ENCODE measurements at regions not wholly inside any gene's neighbourhood (a gene's known extent, or its start where the extent isn't known, plus 50 kb on each side); places are given as distances from the start of the nearest gene placed in this dataset.

DNA sequence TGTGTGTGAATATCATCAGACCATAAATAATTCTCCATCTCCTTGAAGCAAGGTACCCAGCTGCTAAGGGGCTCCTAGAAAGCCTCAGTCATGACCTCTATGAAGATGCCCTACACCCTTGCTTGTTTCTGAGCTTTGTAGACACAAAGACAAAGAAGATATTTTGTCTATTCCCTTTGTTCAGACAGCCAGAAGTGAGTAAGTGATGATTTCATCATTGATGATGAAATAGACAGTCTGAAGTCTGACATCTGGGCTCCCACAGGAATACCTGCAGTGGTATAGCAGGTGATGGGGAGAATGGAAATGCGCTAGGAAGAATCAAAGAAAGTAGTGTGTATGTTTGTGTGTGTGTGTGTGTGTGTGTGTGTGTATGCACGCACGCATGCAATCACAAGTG, 82.2 kb upstream of the DPT start:
- intact Hi-C loops (cut with DNase I), result no loop called here
- no peaks in the 10 kb centered on the region for H3K9me3 ChIP-seq
- TF ChIP-seq, protein P1, sequence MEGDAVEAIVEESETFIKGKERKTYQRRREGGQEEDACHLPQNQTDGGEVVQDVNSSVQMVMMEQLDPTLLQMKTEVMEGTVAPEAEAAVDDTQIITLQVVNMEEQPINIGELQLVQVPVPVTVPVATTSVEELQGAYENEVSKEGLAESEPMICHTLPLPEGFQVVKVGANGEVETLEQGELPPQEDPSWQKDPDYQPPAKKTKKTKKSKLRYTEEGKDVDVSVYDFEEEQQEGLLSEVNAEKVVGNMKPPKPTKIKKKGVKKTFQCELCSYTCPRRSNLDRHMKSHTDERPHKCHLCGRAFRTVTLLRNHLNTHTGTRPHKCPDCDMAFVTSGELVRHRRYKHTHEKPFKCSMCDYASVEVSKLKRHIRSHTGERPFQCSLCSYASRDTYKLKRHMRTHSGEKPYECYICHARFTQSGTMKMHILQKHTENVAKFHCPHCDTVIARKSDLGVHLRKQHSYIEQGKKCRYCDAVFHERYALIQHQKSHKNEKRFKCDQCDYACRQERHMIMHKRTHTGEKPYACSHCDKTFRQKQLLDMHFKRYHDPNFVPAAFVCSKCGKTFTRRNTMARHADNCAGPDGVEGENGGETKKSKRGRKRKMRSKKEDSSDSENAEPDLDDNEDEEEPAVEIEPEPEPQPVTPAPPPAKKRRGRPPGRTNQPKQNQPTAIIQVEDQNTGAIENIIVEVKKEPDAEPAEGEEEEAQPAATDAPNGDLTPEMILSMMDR (IDR thresholded peaks at IDR 0.05), result no peak
- no peak for DNase-seq
- no peaks in the 10 kb centered on the region for H3K27me3 ChIP-seq (ENCODE audit: insufficient read depth in 3 of 3, low read length in 2 of 3)
- WGBS, 3 donors, result 91 to 96% (median 93%) methylated on average over 3 of the region's 3 CpGs
- ATAC-seq, result peak in 1 of 4 donors; percentile 37
- no peaks in the 10 kb centered on the region for H3K4me1 ChIP-seq
- H3K4me3 ChIP-seq, result no peak overlapping the region
- no peak overlapping the region for H3K27ac ChIP-seq
- H3K36me3 ChIP-seq (ENCODE audit: insufficient read depth in 1 of 2, low read depth in 1 of 2), result no peaks in the 10 kb centered on the region

GRCh38 chr1:168819668-168820067, 90.7 kb upstream of the DPT start:
- no peaks in the 10 kb centered on the region for H3K9me3 ChIP-seq
- intact Hi-C loops (cut with DNase I), result no loop called here
- H3K27ac ChIP-seq, result no peak overlapping the region
- no peak overlapping the region for H3K4me3 ChIP-seq
- no peaks in the 10 kb centered on the region for H3K36me3 ChIP-seq (ENCODE audit: insufficient read depth in 1 of 2, low read depth in 1 of 2)
- no peaks in the 10 kb centered on the region for H3K4me1 ChIP-seq
- no peak for ATAC-seq
- DNase-seq, result no peak
- no peaks in the 10 kb centered on the region for H3K27me3 ChIP-seq (ENCODE audit: insufficient read depth in 3 of 3, low read length in 2 of 3)
- TF ChIP-seq, protein P1 (IDR thresholded peaks at IDR 0.05), result no peak
- 86 to 96% (median 88%) methylated on average over 3 of the region's 3 CpGs for WGBS, 3 donors

DNA sequence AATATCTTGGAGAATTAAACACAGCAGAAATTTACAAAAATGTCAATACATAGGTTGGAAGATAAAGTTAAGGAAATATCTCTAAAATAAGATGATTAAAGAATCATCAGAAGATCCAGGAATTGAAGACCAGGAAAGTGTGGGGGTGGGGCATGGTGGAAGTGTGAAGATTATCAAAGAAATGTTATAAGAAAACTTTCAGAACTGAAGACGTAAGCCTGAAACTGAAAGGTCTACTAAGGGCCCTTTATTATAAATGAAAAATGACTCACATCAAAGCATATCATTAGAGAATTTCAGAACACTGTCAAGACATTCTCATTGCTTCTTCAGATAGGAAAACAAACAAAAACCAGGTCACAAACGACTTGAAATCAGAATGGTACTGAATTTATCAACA, 92.4 kb upstream of the DPT start:
- intact Hi-C loops (cut with DNase I), result no loop called here
- Histone ChIP-seq H3K27me3 (ENCODE audit: insufficient read depth in 3 of 3, low read length in 2 of 3) (no peaks in the 10 kb centered on the region), H3K4me1 (no peaks in the 10 kb centered on the region), H3K4me3 (no peak overlapping the region), H3K36me3 (ENCODE audit: insufficient read depth in 1 of 2, low read depth in 1 of 2) (no peaks in the 10 kb centered on the region), H3K27ac (no peak overlapping the region), H3K9me3 (no peaks in the 10 kb centered on the region)
- TF ChIP-seq, protein P1 (IDR thresholded peaks at IDR 0.05), result no peak
- WGBS, 3 donors, result 68 to 75% (median 72%) methylated on average over 2 of the region's 2 CpGs
- ATAC-seq, result no peak
- DNase-seq, result no peak

DNA sequence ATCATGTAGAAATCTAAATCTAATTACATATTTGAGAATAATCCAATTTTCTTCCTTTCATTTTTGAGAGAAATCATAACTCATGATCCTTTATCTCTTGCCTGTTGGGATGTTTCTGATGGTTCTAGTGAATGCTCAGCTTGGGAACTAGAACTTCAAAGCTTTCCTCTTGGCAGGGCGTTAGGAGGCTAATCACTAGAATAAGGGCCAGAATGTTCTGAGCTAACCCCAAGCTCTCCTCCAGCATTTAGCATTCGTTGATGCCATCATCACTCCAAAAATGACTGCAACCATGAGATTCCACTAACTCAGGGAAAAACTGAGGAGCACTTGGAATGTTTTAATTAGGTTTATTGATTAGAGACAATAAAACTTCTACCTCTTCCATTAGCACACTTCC, 93.9 kb upstream of the DPT start:
- no peak overlapping the region for H3K4me3 ChIP-seq
- DNase-seq, result no peak
- WGBS, 3 donors, result 50 to 56% (median 55%) methylated on average over 2 of the region's 2 CpGs
- H3K27ac ChIP-seq, result no peak overlapping the region
- no peak for ATAC-seq
- H3K27me3 ChIP-seq (ENCODE audit: insufficient read depth in 3 of 3, low read length in 2 of 3), result no peaks in the 10 kb centered on the region
- H3K36me3 ChIP-seq (ENCODE audit: insufficient read depth in 1 of 2, low read depth in 1 of 2), result no peaks in the 10 kb centered on the region
- H3K4me1 ChIP-seq, result no peaks in the 10 kb centered on the region
- no peaks in the 10 kb centered on the region for H3K9me3 ChIP-seq
- intact Hi-C loops (cut with DNase I), result loop anchor here in 1 of 2 donors (2.0 kb wide), 1 partner anchor 68 kb away; no protein-coding TSS in a partner anchor
- TF ChIP-seq, protein P1 (IDR thresholded peaks at IDR 0.05), result no peak

DNA sequence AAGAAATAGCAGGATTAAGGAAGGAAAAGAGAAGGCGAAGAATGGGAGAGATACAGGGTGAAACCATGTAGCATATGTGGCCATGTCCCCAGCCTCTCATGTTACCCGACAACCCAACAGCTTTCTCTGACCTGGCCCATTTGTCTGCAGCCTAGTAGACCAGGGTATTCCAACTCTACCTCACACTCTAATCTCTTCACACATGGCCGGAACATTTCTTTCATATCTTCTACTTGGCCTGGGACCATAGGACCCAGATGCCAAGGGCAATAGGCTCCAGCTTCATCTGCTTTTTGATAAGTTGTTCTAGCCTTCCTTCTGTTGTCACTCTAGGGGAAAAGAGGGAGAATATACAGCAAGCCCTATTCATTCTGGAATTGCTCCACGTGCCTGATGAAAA, 95.0 kb upstream of the DPT start:
- WGBS, 3 donors, result 50 to 63% (median 55%) methylated on average over 4 of the region's 4 CpGs
- intact Hi-C loops (cut with DNase I), result loop anchor here in 1 of 2 donors (2.0 kb wide), 1 partner anchor 69 kb away; no protein-coding TSS in a partner anchor
- H3K9me3 ChIP-seq, result no peaks in the 10 kb centered on the region
- TF ChIP-seq, protein P1 (IDR thresholded peaks at IDR 0.05), result no peak
- no peaks in the 10 kb centered on the region for H3K36me3 ChIP-seq (ENCODE audit: insufficient read depth in 1 of 2, low read depth in 1 of 2)
- no peaks in the 10 kb centered on the region for H3K27me3 ChIP-seq (ENCODE audit: insufficient read depth in 3 of 3, low read length in 2 of 3)
- H3K4me1 ChIP-seq, result no peaks in the 10 kb centered on the region
- no peak overlapping the region for H3K27ac ChIP-seq
- ATAC-seq (no peak), DNase-seq (no peak)
- no peak overlapping the region for H3K4me3 ChIP-seq
